Epithelial cell of proximal tubule (primary cell): ENCODE measurements at regions not wholly inside any gene's neighbourhood (a gene's known extent, or its start where the extent isn't known, plus 50 kb on each side); places are given as distances from the start of the nearest gene placed in this dataset.
"Not testable (repeated sequence)": the region's sequence is repeated elsewhere in the genome, so short reads cannot be mapped to it uniquely, and the experiment has no call there.

Experiments
- DNase-seq: peaks from one replicate; pipeline ENCODE4 v3.0.0-alpha.2; 2011; ENCODE audit warnings: low read depth
- H3K4me3 ChIP-seq: 2 replicates; pipeline ENCODE4 v1.5.1; 2011; ENCODE audit warnings: low read depth, mild to moderate bottlenecking, low read length
- CTCF ChIP-seq: conservative IDR thresholded peaks from 2 replicates; pipeline ENCODE4 v1.5.1; 2012; ENCODE audit warnings: low read depth, mild to moderate bottlenecking, low read length

- DNase-seq, H3K4me3 ChIP-seq: not testable (repeated sequence)
- peak; percentile 62 for TF ChIP-seq CTCF
These were observed 241.8 kb upstream of the FRG2C start for GRCh38 chr3:75422101-75422945.

- H3K4me3 ChIP-seq, DNase-seq: not testable (repeated sequence)
These were observed 238.7 kb upstream of the FRG2C start for GRCh38 chr3:75425379-75425778.

GRCh38 chr3:75427486-75427885, 236.6 kb upstream of the FRG2C start:
- not testable (repeated sequence) for H3K4me3 ChIP-seq, DNase-seq

- not testable (repeated sequence) for DNase-seq, H3K4me3 ChIP-seq
These were observed 236.2 kb upstream of the FRG2C start for GRCh38 chr3:75427906-75428305.

GRCh38 chr3:75429561-75430220, 234.4 kb upstream of the FRG2C start:
- not testable (repeated sequence) for DNase-seq, H3K4me3 ChIP-seq
- peak; percentile 68 for TF ChIP-seq CTCF

- DNase-seq = not testable (repeated sequence)
These were observed 233.7 kb upstream of the FRG2C start for GRCh38 chr3:75430406-75430805.

GRCh38 chr3:75431120-75431519, 233.0 kb upstream of the FRG2C start:
- DNase-seq, H3K4me3 ChIP-seq: not testable (repeated sequence)

More at GRCh38 chr3:75430406-75430805, 233.7 kb upstream of the FRG2C start:
- H3K4me3 ChIP-seq = not testable (repeated sequence)

GRCh38 chr3:75432466-75432865, 231.7 kb upstream of the FRG2C start:
- H3K4me3 ChIP-seq, DNase-seq: not testable (repeated sequence)

GRCh38 chr3:75432885-75433284, 231.2 kb upstream of the FRG2C start:
- H3K4me3 ChIP-seq, DNase-seq: not testable (repeated sequence)

- H3K4me3 ChIP-seq, DNase-seq: not testable (repeated sequence)
These were observed 230.8 kb upstream of the FRG2C start for GRCh38 chr3:75433295-75433694.

- DNase-seq = not testable (repeated sequence)
- peak overlapping the region; percentile 65 for H3K4me3 ChIP-seq
These were observed 229.7 kb upstream of the FRG2C start for GRCh38 chr3:75434276-75434912.

GRCh38 chr3:75434913-75435793, 229.0 kb upstream of the FRG2C start:
- H3K4me3 ChIP-seq = peak overlapping the region; percentile 65
- peak; percentile 78 for DNase-seq

- H3K4me3 ChIP-seq = peak overlapping the region; percentile 65
- not testable (repeated sequence) for DNase-seq
These were observed 228.2 kb upstream of the FRG2C start for GRCh38 chr3:75435794-75436400.

- H3K4me3 ChIP-seq, DNase-seq: not testable (repeated sequence)
These were observed 223.1 kb upstream of the FRG2C start for GRCh38 chr3:75440986-75441385.

GRCh38 chr3:75444634-75445033, 219.5 kb upstream of the FRG2C start:
- DNase-seq, H3K4me3 ChIP-seq: not testable (repeated sequence)
